Stimulated activated CD4-positive, alpha-beta T cell treated with anti-CD3 and anti-CD28 coated beads, Interleukin-15, amount 100 ng/mL, for 48 hours (primary cell): ENCODE measurements at regions not wholly inside any gene's neighbourhood (a gene's known extent, or its start where the extent isn't known, plus 50 kb on each side); places are given as distances from the start of the nearest gene placed in this dataset.
A peak's percentile ranks its signal among the peaks of the same experiment; 100 is the strongest.
"Not testable (repeated sequence)": the region's sequence is repeated elsewhere in the genome, so short reads cannot be mapped to it uniquely, and the experiment has no call there.

Source experiments
- DNase-seq, 2 donors: peaks; one replicate each; pipeline ENCODE4 v3.0.0-alpha.2; 2020; ENCODE audit warnings: low read depth in 2 of 2

GRCh38 chr14:89065879-89066278, 241.4 kb downstream of the TTC8 start:
- no peak for DNase-seq

GRCh38 chr14:89067293-89067972, 243.0 kb downstream of the TTC8 start:
- peak in 1 of 2 donors; percentile 5 for DNase-seq

GRCh38 chr14:89078021-89078795, 253.8 kb downstream of the TTC8 start:
- no peak for DNase-seq

GRCh38 chr14:89085231-89085731, 260.8 kb downstream of the TTC8 start:
- DNase-seq, result no peak

- no peak for DNase-seq
Observed at GRCh38 chr14:89085737-89086382, 261.4 kb downstream of the TTC8 start.

GRCh38 chr14:89088530-89088929, 264.1 kb downstream of the TTC8 start:
- DNase-seq, result no peak

GRCh38 chr14:89089330-89089729, 264.9 kb downstream of the TTC8 start:
- no peak for DNase-seq

GRCh38 chr14:89091781-89092180, 267.3 kb downstream of the TTC8 start:
- DNase-seq, result no peak

- DNase-seq, result no peak
Observed at GRCh38 chr14:89093083-89093730, 268.8 kb downstream of the TTC8 start.

GRCh38 chr14:89095036-89095435, 270.6 kb downstream of the TTC8 start:
- no peak for DNase-seq

- DNase-seq, result no peak
Observed at GRCh38 chr14:89096946-89097345, 272.5 kb downstream of the TTC8 start.

- DNase-seq, result no peak
Observed at GRCh38 chr14:89098254-89098653, 273.8 kb downstream of the TTC8 start.

- not testable (repeated sequence) for DNase-seq
Observed at GRCh38 chr14:89104171-89104817, 279.8 kb downstream of the TTC8 start.

GRCh38 chr14:89104861-89105260, 280.4 kb downstream of the TTC8 start:
- DNase-seq, result not testable (repeated sequence)
